ENCODE measurements at regions not wholly inside any gene's neighbourhood (a gene's known extent, or its start where the extent isn't known, plus 50 kb on each side); places are given as distances from the start of the nearest gene placed in this dataset.

GRCh38 chr1:165025805-165026204, 330.7 kb downstream of the LMX1A start:
- no peak for DNase-seq

- no peak for DNase-seq
Observed at GRCh38 chr1:165014753-165015152, 341.8 kb downstream of the LMX1A start.

GRCh38 chr1:165011991-165012531, 344.5 kb downstream of the LMX1A start:
- no peak for DNase-seq

GRCh38 chr1:165011186-165011585, 345.3 kb downstream of the LMX1A start:
- DNase-seq = no peak

GRCh38 chr1:165010418-165011070, 346.0 kb downstream of the LMX1A start:
- DNase-seq = no peak

GRCh38 chr1:165006831-165007230, 349.7 kb downstream of the LMX1A start:
- no peak for DNase-seq

GRCh38 chr1:164999146-164999545, 357.4 kb downstream of the LMX1A start:
- DNase-seq = no peak

GRCh38 chr1:164991763-164992314, 364.7 kb downstream of the LMX1A start:
- no peak for DNase-seq

DNA sequence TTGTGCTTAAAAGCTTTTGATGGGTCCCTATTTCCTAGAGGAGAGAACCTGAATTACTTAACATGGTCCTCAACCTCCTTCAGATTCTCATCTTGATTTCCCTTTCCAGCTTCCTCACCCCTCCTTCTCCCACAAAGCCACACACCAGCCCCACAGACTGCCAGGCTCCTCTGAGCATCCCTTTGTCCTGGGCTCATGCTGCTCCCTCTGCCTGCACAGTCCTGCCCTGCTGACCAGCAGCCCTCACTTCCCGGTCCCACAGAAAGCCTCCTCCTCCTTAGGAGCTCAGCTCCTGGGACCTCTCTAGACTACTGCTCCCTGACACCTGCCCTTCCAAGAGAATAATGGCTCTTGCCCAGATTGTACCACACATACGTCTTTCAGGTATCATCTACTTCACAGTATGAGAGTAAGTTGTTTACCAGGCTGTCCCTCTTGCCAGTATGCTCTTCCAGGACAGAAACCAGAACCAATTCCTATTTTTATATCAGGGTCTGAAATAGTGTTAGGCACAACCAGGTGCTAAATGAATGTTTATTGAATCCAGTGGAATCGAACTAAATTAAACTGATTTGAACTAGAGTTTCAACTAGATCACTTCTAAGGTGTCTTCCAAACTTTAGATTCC, 373.4 kb downstream of the LMX1A start:
- no peak for DNase-seq

GRCh38 chr1:164982545-164982944, 374.0 kb downstream of the LMX1A start:
- DNase-seq = no peak

DNA sequence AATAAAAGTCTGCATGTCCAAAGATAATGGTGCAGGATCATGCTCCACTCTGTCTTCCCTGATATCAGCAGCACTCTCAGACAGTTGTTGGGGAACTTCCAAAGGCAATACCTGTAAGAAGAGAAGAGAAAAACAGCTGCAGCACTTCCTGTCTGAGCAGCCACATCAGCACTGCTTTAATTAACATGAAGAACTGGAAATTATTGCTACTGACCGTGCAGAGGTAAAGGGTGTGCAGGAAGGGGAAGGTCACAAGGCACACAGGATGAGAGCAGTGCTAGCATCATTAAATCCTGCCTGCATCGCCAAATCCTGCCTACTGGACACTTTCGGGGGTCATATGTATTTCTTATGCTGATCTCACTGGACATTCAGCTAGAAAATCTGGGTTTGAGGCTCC, 379.0 kb downstream of the LMX1A start:
- DNase-seq = no peak

DNA sequence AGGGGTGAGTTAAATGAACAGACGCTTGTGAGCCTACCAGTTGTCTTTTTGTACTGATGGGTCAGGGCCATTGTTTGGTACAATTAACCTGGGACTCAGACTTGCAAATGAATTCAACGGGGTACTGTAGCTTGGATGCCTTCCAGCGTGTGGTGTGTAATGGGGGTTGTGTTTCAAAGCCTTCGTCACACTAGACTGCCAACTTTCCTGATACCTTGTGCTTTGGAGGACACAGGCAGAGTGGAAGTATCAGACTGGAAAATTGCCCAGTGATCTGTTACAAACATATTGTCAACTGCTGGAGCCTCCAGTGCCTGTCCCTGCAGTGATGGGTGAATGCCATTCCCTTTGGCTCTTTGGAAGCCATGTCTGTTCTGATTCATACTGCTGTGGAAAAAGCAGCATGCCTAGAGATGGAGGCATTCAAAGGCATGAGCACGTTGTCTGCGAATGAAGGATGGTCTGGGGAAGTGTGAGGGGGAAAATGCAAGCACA, 384.5 kb downstream of the LMX1A start:
- no peak for DNase-seq

- DNase-seq = no peak
Observed at GRCh38 chr1:164971391-164971790, 385.1 kb downstream of the LMX1A start.

GRCh38 chr1:164969253-164969652, 387.3 kb downstream of the LMX1A start:
- DNase-seq = no peak

DNA sequence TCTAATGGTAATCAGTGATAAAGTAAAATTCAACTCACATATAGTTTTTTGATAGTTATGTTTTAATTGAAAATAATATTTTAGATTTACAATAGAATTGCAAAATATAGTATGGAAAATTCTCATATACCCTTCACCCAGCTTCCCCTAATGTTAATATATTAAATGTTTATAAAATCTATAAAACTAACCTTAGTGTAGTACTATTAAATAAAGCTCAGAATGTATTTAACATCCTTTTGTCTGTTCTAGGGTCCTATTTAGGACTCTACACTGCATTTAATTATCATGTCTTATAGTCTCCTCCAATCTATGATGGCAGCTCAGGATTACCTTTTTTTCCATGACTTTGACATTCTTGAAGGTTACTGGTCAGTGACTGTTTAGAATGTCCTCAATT, 389.2 kb downstream of the LMX1A start:
- no peak for DNase-seq

DNA sequence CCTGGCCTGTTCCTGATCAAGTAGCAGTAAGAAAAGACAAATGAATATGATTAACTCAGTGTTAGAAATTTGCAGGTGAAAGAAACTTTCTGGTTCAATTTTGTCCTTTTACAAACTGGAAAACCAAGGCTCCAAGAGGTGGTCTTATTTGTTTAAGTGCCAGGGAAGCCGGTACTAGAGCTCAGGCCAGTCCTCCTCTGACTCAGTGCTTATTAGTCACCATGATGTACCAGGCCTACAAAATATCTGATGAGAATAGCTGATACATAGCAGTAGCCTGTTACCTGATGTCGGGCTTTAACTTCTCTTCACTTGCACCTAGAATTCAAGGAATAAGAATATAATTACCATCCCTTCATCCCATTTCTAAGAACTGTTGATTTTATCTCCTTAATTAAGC, 394.8 kb downstream of the LMX1A start:
- no peak for DNase-seq

DNA sequence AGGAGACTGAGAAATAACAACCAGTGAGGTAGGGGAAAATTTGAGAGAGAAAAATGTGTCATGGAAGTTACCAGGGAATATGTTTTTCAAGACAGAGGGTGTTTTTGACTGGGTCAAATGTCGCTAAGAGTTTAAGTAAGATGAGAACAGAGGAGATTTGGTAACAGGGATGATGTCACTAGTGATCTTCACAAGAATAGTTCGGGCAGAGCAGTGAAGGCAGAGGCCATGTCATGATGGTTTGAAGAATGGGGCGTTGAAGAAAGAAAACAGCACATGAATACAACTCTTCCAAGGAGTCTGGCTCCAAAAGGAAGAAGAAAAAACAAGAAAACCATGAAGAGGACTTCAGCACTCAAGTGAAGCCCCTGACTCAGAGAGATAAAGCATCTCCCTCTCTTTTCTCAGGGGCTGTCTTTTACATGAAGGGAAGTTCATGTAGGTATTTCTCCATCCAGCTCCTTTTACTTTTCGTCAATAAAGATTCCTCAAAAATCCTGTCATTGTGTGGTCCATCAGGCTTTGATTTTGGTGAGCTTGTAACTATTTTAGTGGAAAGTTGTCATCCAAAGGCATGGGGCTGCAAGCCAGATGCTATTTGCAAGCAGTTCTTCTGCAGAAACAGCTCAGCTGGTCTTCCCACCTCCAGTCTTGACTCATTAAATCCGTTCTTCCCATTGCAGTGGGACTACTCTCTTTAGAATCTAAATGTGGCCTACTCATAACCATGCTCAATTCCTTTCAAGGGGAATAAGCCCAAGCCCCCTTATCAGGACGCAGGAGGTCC, 397.3 kb downstream of the LMX1A start:
- DNase-seq = no peak

DNA sequence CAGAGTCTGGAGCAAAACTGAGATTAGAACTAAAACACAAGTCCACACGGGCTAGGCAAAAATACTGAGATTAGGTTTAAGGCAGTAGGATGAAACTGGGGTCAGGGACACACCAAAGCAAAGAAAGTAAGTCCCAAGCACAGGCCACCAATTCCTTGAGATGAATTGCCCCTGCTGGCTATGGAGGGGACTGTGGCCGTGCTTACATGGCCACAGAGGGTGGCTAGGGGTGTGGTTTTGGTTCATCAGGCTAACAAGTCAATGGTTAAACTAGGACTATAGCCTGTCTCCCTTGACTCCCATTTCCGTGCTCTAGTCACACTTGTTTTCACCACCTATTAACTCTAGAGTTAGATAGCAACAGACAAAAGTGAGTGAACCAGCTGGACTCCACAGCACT, 394.8 kb downstream of the PBX1 start:
- no peak for DNase-seq

DNA sequence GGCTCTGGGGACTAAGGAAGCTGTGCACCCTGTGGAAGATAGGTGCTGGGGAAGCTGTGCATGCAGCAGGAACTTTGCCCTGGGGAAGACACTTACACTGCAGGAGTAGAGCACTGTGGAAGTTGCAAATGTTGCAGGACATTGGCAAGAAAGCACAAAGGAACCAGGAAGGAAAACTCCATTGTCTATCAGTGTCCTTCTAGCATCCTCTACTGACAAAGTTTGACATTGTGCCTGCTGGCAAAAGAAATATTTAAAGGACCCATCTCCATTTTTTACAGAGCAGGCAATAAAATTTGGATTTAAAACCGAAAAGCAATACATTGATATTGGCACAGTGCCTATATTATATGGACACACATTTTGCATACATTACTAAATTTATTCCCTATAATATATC, 394.1 kb downstream of the PBX1 start:
- DNase-seq = no peak

DNA sequence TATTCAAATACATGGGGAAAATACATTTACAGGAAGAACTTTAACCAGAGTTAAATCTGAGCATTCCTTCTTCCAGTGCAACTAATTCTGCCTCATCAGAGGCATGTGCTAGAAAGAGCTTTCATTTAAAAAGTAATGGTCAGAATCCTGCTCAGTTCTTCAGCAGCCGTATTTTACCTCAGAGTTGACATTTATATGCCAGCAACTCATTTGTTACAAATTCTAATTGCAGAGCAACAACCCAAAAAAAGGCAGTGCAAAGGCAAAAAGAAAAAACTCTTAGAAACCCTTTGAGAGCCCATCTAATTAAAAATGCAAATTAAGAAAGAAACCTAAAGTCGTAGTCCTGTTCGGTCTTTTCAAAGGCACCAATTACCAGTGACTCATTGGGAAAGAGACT, 392.5 kb downstream of the PBX1 start:
- no peak for DNase-seq

- DNase-seq = no peak
Observed at GRCh38 chr1:164950541-164950986, 391.6 kb downstream of the PBX1 start.

DNA sequence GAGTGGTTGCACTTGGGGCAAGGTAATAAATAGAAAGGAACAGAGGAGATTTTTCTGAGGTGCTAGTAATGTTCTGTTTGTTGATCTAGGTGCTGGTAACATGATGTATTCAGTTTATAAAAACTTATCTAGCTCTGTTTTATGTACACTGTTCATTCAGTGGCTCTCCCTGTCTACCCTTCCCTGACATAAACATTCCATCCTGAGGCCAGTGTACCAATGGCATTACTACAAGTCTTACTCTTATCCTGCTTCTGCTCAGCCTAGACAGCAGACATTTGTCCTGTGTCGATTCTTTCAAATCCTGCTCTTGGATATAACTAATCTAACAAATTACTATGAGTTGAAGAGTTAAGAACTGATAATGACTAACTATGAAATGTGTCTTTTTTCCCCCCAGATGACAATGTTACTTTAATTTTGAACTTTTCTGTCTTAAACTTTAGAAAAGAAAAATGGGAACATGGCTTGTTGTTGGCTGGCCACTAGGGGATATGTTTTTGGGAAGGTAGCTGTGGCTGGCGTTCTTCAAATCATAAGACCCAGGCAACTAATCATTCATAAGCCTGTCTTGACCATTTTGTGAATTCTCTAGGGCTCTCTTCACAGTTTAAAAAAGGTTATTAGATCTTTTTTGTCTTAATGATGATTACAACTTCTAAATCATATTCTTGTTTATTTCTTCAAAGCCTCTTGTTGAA, 390.9 kb downstream of the PBX1 start:
- DNase-seq = no peak

DNA sequence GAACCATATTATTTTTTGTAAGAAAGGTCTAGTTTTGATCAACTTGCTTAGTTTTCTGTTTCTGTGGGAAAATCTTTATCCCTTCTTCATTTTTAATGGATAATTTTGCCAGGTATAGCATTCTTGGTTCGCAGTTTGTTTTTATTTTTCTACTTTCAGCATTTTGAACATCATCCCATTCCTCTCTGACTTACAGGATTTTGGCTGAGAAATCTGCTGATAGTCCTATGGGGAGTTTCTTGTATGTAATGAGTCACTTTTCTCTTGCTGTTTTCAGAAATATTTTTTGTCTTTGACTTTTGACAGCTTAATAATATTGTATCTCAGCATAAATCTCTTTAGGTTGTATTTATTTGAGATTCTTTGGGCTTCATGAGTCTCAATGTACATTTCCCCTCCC, 389.1 kb downstream of the PBX1 start:
- no peak for DNase-seq

Measured in CD4-positive, alpha-beta T cell treated with Interleukin-17A for 4 hours (primary cell).